ENCODE measurements at regions not wholly inside any gene's neighbourhood (a gene's known extent, or its start where the extent isn't known, plus 50 kb on each side); places are given as distances from the start of the nearest gene placed in this dataset.

- TF ChIP-seq CTCF (IDR thresholded peaks at IDR 0.05): no peak
- no peak for TF ChIP-seq POLR2A (IDR thresholded peaks at IDR 0.05)
Measured at GRCh38 chr1:84090447-84091245, 53.4 kb upstream of the PRKACB start.
